Stimulated activated naive CD8-positive, alpha-beta T cell treated with anti-CD3 and anti-CD28 coated beads, Interleukin-15, Interleukin-2, amounts not matched to agents 100 U/mL and 50 U/mL, for 24 hours (primary cell): ENCODE measurements at regions not wholly inside any gene's neighbourhood (a gene's known extent, or its start where the extent isn't known, plus 50 kb on each side); places are given as distances from the start of the nearest gene placed in this dataset.

ENCODE experiments used
- ATAC-seq: fragments of 150-1000 bp; cut with Tn5 transposase; one replicate; pipeline ENCODE4 v1.10.0; 2021
- DNase-seq: peaks from one replicate; pipeline ENCODE4 v3.0.0; 2021

- DNase-seq, result no peak
- ATAC-seq, result no peak
Measured at GRCh38 chr2:133768658-133769435, 200.6 kb upstream of the NCKAP5 start.

- ATAC-seq, result no peak
- no peak for DNase-seq
Measured at GRCh38 chr2:133773854-133774653, 205.8 kb upstream of the NCKAP5 start.

GRCh38 chr2:133774654-133775015 lies 206.4 kb upstream of the NCKAP5 start:
- no peak for DNase-seq
- no peak for ATAC-seq

- ATAC-seq (no peak), DNase-seq (no peak)
Measured at GRCh38 chr2:133776936-133777573, 208.8 kb upstream of the NCKAP5 start.

GRCh38 chr2:133777574-133777960 lies 209.3 kb upstream of the NCKAP5 start:
- ATAC-seq, result no peak
- no peak for DNase-seq

- ATAC-seq, result no peak
Measured at GRCh38 chr2:133780099-133780996, 212.1 kb upstream of the NCKAP5 start.

GRCh38 chr2:133780997-133781513 lies 212.8 kb upstream of the NCKAP5 start:
- ATAC-seq (no peak), DNase-seq (no peak)

More at GRCh38 chr2:133780099-133780996, 212.1 kb upstream of the NCKAP5 start:
- DNase-seq, result peak; percentile 13

- ATAC-seq, result no peak
- no peak for DNase-seq
Measured at GRCh38 chr2:133787207-133787606, 218.9 kb upstream of the NCKAP5 start.

- ATAC-seq (no peak), DNase-seq (no peak)
Measured at GRCh38 chr2:133787651-133788050, 219.4 kb upstream of the NCKAP5 start.

- ATAC-seq, result no peak
- no peak for DNase-seq
Measured at GRCh38 chr2:133788386-133788785, 220.1 kb upstream of the NCKAP5 start.

GRCh38 chr2:133789743-133790142 lies 221.5 kb upstream of the NCKAP5 start:
- ATAC-seq, result no peak
- no peak for DNase-seq

GRCh38 chr2:133790711-133791110 lies 222.4 kb upstream of the NCKAP5 start:
- no peak for ATAC-seq
- DNase-seq, result no peak

- DNase-seq (no peak), ATAC-seq (no peak)
Measured at GRCh38 chr2:133791191-133791590, 222.9 kb upstream of the NCKAP5 start.

GRCh38 chr2:133792223-133792622 lies 224.0 kb upstream of the NCKAP5 start:
- DNase-seq, result no peak
- no peak for ATAC-seq

- no peak for DNase-seq
- ATAC-seq, result no peak
Measured at GRCh38 chr2:133794114-133794513, 225.9 kb upstream of the NCKAP5 start.

- ATAC-seq (no peak), DNase-seq (no peak)
Measured at GRCh38 chr2:133801946-133802345, 233.7 kb upstream of the NCKAP5 start.

- DNase-seq (no peak), ATAC-seq (no peak)
Measured at GRCh38 chr2:133802409-133803039, 234.3 kb upstream of the NCKAP5 start.

- DNase-seq (no peak), ATAC-seq (no peak)
Measured at GRCh38 chr2:133806564-133806963, 238.3 kb upstream of the NCKAP5 start.

GRCh38 chr2:133809485-133809884 lies 241.2 kb upstream of the NCKAP5 start:
- DNase-seq (no peak), ATAC-seq (no peak)

GRCh38 chr2:133810559-133810958 lies 242.3 kb upstream of the NCKAP5 start:
- ATAC-seq (no peak), DNase-seq (no peak)

GRCh38 chr2:133811409-133812125 lies 243.3 kb upstream of the NCKAP5 start:
- ATAC-seq, result no peak
- no peak for DNase-seq
